GM18498 (cell line): ENCODE measurements at regions not wholly inside any gene's neighbourhood (a gene's known extent, or its start where the extent isn't known, plus 50 kb on each side); places are given as distances from the start of the nearest gene placed in this dataset.
"Not testable (repeated sequence)": the region's sequence is repeated elsewhere in the genome, so short reads cannot be mapped to it uniquely, and the experiment has no call there.

Source experiments
- ATAC-seq: cut with Tn5 transposase; IDR thresholded peaks from one replicate; pipeline ENCODE4 v1.9.1; 2021; ENCODE audit warnings: mild to moderate bottlenecking, moderate library complexity; ENCODE audit not compliant: unreplicated experiment

GRCh38 chr6:155828989-155829388, 373.4 kb upstream of the NOX3 start:
- ATAC-seq = no peak

- no peak for ATAC-seq
Measured at GRCh38 chr6:155818698-155819097, 363.1 kb upstream of the NOX3 start.

GRCh38 chr6:155813548-155813947, 357.9 kb upstream of the NOX3 start:
- no peak for ATAC-seq

- ATAC-seq = no peak
Measured at GRCh38 chr6:155807243-155807642, 351.6 kb upstream of the NOX3 start.

- no peak for ATAC-seq
Measured at GRCh38 chr6:155801046-155801445, 345.4 kb upstream of the NOX3 start.

- not testable (repeated sequence) for ATAC-seq
Measured at GRCh38 chr6:155798876-155799275, 343.2 kb upstream of the NOX3 start.

- no peak for ATAC-seq
Measured at GRCh38 chr6:155795173-155795796, 339.6 kb upstream of the NOX3 start.

- no peak for ATAC-seq
Measured at GRCh38 chr6:155791891-155792290, 336.3 kb upstream of the NOX3 start.

GRCh38 chr6:155791186-155791585, 335.5 kb upstream of the NOX3 start:
- no peak for ATAC-seq

- ATAC-seq = no peak
Measured at GRCh38 chr6:155787168-155787567, 331.5 kb upstream of the NOX3 start.

GRCh38 chr6:155786528-155786927, 330.9 kb upstream of the NOX3 start:
- no peak for ATAC-seq

GRCh38 chr6:155782739-155783459, 327.3 kb upstream of the NOX3 start:
- no peak for ATAC-seq

- no peak for ATAC-seq
Measured at GRCh38 chr6:155782320-155782731, 326.7 kb upstream of the NOX3 start.

- no peak for ATAC-seq
Measured at GRCh38 chr6:155779456-155779855, 323.8 kb upstream of the NOX3 start.

- ATAC-seq = no peak
Measured at GRCh38 chr6:155778336-155778735, 322.7 kb upstream of the NOX3 start.

- no peak for ATAC-seq
Measured at GRCh38 chr6:155771822-155772221, 316.2 kb upstream of the NOX3 start.

- no peak for ATAC-seq
Measured at GRCh38 chr6:155770856-155771255, 315.2 kb upstream of the NOX3 start.

GRCh38 chr6:155770313-155770712, 314.7 kb upstream of the NOX3 start:
- ATAC-seq = no peak

- no peak for ATAC-seq
Measured at GRCh38 chr6:155765275-155766194, 309.9 kb upstream of the NOX3 start.

- no peak for ATAC-seq
Measured at GRCh38 chr6:155762649-155763048, 307.0 kb upstream of the NOX3 start.

GRCh38 chr6:155755452-155755851, 299.8 kb upstream of the NOX3 start:
- no peak for ATAC-seq

- ATAC-seq = not testable (repeated sequence)
Measured at GRCh38 chr6:155748778-155749177, 293.1 kb upstream of the NOX3 start.
